UCSD-AML1 (cell line): ENCODE measurements at regions not wholly inside any gene's neighbourhood (a gene's known extent, or its start where the extent isn't known, plus 50 kb on each side); places are given as distances from the start of the nearest gene placed in this dataset.

Source experiments
- DNase-seq: peaks from one replicate; lab custom pipeline; 2025; ENCODE audit not compliant: unreplicated experiment; lab: John Stamatoyannopoulos, UW

DNA sequence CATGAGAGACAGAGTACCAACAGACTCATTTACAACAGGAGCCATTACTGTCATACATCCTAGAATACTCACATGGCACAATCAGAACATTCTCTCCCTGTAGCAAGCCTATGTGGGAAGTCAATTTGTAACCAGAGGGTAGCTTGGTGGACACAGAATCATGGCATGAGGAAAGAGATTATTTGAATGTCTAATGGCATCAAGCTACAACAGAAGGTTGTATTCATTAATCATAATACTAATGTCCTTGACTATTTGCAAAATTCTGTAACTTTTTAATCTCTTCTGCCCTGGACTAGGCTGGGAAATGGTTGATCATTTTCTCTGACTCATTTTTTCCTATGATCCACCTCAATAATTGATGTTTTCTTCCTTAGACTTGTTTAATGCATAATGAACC, 345.2 kb upstream of the IL12A start:
- no peak for DNase-seq

DNA sequence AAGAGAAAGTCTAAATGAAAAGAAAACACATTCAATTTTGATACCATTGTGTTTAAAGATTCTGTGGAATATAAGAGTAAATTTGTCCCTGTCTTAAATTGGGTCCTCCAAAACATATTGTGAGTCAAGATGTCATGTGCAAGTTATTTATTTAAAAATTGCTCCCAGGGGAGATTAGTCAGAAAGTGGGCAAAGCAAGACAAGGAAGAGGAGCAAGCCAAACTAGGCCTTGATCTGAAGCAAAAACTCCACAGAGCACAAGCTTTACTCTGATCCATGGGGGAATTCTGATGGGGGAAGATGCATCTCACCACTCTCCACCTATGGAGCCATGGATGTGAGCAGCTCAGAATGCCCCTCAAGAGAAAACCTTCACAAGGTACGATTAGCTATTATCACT, 342.8 kb upstream of the IL12A start:
- DNase-seq: no peak

DNA sequence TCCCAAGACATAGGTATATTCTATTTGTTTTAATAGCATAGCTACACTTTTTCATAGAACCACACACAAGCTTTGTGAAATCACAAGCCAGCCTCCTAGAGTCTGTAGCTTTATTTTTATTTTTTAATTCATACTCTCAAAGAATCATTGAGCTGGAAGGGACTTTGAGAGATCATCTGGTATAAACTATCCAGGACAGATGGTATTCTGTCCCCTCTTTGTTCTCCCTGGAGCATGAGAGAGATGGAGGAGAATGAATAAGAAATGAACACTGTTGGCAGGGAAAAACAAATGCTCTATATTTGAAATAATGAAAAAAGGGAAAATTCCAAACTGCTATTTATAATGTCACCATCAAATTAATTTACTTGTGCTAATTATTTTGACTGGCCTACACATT, 338.7 kb upstream of the IL12A start:
- DNase-seq: no peak

DNA sequence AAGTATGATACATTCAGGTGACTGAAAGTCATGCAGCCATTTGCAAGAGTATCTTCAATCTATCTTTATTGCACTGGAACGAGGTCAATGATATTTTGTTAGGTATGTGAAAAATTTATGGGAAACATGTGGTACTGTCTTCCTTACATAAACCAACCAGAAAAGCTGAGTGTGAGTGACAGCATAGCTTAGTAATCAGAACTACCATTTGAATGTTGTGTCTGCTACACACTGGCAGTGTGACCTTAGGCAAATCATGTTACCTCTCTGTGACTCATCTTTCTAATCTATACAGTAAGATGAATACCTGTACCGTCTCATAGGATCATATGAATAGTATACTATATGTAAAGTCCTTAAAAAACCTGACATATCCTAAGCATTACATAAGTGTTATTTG, 337.9 kb upstream of the IL12A start:
- DNase-seq: no peak

DNA sequence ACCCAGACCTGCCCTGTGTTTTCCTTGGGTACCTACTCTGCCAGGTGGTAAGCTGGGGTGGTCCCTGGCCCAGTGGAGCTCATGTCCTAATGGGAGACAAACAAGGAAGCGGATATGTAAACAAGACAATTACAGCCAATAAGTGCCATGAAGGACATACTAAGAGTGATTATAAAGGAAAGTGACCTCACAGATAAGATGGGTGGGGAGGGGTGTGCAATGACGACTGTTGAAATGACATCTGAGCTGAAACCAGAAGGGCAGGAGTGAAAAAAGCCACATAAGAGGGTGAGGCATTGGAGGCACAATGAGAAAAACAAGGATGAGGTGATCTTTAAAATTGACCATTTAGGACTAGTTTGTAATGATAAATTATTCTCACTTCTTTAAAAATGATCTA, 336.2 kb upstream of the IL12A start:
- no peak for DNase-seq

DNA sequence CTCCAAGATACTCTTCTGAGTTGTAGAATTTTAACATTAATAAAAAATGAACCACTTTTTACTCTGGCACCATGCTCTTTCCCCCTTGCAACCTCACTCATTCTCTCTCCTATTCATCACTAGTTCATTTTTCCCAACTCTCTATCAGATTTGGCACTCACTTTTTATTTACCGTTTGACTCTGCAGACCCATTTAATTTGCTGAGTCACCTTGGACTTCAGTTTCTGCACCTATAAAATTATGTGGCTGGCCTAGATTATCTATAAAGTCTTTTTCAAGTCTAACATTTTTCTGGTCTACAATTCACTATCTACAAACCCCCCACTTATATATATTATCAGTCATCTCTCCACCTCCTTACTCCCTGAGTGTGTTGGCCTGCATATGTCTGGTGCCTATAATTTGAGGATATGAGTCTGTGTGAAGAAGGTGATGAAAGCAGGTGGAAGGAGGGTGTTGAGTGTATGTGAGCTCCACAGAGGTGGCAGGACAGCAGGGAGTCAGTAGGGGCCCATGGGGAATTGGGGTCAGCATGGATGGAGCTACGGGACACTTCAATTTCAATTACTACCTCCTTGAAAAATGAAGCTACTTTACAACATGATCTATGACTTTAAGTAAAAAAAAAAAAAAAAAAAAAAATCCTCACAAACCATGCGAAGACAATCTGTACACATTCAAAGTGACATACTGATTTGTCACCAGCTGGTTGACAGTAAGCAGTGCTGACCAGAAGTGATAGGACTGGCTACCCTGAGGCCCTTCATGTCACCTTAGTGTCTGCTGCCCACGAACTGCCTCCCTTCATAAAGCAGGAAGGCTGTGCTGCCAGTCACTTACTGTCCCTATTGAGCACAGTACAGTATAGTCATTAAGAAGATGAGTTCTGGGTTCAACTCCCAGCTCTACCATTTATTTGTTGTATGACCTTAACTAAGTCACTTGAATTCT, 334.2 kb upstream of the IL12A start:
- no peak for DNase-seq

DNA sequence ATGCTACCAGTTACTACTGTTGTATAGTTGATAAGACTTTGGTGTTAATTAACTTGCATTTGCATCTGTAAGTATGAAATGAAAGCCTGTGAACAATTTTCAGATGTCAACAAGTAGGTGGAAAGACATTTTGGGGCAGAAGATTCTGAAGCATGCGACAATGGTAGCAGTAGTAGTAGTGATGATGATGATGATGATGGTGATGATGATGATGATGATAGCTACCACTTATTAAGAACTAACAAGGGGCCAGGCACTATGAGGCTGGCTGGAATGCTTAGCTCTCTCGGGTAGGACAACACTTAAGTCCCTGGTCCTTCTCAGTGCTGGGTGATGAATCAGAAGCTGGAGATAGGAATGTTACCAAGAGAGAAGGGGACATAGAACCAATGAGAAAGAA, 333.4 kb upstream of the IL12A start:
- no peak for DNase-seq

DNA sequence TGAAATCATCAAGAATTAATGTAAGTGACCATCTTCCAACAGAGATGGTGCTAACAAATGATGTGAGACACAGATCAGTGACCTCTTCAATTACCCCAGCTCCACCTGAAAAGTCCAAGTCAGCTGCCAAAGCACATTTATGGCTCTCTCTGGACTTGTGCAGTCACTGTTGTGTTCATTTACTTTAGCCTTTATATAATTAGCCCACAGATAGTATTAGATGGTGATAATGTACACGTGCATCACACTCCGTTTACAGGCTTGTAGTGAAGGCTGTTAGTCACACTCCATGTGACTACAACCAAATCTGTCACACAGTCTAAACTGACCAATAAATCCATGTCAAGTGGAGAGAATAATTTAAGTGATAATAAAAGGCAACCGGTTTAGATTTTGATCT, 331.5 kb upstream of the IL12A start:
- DNase-seq: no peak

DNA sequence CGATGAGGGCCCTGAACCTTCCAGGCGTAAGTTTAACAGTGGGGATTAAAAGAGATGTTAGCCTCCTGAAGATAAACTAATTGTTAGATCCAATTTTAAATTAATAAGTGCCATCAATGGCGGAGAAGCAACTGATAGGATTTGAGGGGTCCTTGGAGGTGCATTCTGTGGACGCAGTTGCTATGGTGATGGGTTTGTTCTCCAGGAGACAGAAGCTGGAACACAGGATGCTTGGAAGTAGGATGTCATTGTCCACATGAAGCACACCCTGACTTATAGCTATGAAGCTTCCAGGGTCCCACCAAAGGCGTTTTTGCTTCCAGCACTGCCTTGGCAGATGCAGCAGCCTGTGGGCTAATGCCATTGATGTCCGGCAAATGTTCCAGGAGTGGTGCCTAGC, 331.0 kb upstream of the IL12A start:
- no peak for DNase-seq

DNA sequence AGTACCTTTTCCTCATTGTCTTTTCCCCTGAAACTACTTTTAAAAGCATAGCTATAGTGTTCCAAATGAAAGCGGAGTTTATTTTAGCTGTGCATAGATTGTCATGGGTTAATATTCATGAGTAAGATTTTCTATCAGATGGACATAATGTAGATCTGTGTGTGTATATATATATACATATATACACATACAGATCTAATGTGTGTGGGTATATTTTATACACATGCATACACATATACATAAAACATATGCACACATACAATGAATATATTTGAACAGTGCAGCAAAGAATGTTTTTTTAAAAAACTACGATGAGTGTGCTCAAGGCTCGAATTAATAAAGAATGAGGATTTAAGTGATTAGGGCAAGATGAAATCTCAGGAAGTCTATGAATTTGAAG, 328.3 kb upstream of the IL12A start:
- no peak for DNase-seq

DNA sequence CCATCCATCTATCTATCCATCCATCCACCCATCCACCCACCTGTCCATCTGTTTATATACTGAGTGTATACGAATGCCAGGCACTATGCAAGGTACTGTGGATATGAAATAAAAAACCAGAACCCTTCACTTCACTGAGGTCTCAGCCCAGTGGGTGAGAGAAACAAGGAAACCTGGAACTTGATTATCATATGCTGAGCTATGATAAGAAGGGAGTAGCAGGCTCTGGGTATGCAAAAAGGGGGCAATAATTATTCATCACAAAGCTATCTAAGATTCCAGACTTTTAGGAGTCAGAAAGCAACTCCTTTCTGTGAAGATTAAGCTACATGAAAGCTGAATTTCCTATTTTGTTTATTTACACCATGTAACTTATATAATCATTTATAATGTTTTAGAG, 327.7 kb upstream of the IL12A start:
- no peak for DNase-seq

DNA sequence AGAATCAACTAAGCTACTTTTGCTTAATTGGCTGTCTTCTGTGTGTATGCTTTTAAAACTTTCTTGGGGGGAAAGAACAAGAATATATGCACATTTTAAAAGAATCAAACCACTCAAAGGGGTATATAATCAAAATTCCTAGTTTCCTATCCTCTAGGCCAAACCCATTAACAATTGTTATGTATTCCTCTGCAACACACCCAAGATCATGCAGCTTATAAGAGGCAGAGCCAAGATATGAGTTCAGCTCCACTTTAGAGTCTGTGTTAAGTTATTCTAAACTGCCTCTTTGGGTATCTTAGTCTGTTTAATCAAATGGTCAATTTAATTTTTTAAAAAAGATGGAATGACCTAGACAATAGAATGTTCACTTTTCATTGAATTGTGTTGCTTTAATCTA, 326.1 kb upstream of the IL12A start:
- DNase-seq: no peak

DNA sequence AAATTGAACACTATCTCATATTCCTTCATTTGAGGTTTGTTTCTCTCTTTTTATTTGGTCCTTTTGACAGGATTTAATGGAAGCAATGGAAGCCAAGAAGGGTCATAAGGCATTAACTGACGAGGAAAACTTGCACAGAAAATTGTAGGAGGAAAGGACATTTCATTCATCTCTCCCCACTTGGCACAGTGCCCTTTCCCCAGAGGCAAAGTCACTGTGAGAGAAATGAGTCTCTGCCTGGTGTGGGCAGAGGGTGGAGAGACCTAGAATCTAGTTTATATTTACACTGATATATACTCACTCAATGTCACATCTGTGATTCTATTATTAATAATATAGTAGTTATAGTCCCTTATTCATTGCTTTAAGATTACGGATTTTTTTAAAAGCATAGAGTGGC, 324.6 kb upstream of the IL12A start:
- DNase-seq: no peak

DNA sequence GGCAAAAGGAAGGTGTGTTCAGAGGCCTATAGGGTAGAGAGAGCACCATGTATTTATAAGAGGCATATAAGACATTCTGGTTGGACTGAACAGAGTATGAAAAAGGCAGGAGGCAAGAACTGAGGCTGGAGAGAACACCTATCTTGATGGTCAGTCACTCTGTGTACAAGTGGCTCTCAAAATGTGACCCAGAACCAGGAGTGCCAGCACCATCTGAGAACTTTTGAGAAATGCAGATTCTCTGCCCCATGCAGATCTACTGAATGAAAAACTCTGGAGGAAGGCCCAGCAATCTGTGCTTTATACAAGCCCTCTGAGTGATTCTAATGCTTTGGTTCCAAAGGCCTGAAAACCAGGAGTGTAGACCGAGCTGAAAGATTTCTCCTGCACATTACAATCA, 324.0 kb upstream of the IL12A start:
- no peak for DNase-seq

DNA sequence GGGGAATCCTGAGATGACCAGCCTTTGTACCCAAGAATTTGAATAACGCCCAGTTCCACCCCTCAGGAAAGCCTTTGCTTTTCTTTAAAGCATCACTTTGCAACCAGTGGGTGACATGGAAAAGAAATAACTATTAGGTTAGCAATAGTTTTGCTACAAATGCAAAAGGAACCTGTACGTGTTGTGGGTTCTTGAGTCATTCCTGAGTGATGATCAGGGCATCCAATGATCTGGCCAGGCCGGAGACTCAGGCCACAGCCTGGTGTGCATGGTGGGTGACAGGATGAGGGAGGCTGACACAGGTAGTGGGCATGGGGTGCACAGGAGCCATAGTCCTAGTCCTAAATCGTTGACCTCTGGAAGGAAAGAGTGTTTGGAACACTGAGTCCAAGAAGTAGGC, 321.4 kb upstream of the IL12A start:
- DNase-seq: no peak

DNA sequence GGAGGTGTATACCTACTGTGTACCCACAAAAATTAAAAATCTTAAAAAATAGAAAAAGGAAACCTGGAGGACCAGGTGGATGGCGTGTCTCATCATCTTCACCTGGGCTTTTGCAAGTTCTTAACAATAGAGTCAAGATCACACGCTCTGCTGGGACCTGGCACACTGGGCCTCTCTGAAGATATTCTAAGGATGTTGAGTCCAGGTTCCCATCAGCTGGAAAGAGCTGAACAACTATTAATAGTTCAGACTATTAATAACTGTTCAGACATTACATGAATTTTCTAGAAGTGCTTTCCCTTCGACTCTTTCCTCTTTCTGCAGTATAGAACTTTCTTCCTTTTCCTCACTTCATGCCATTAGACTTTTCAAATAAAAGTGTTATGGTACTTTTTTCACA, 320.2 kb upstream of the IL12A start:
- DNase-seq: no peak

DNA sequence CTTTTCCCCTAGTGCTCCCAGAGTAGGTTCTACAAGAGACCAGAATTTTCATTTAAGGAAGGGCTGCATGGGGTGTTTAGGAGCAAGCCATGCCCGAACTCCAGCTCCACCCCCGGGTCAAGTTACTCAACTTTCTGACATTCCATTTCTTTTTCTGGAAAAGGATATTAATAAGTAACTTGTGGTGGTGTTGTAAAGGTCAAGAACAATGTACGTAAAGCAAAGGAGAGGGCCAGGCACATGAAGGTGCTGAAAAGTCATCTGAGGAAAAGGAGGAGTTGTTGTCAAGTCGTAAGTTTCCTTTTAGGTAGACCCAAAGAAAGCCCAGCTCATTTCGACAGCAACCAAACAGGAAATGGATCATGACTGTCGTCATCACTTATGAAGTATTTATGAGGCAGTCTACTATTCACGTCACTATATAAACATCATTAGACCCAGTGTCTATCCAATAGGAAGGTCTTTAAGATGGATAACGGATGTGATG, 319.6 kb upstream of the IL12A start:
- no peak for DNase-seq

DNA sequence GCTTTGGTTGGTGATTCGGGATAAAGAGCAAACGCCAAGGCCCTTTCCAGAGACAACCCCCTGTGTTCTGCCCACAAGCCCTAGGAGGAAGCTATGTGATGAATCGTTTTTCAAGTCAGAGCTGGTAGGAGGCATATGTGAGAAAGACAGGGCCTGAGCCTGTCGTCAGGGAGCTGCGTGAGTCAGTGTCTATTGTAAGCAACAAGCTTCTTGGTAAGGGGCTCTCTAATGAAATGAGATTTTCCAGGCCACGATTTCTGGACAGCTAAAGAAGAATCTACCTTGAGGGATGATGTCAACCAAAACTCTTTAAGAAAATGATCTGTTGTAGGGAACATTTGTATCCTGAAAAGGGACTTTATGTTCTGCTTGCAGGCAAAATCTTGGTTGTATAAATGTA, 318.9 kb upstream of the IL12A start:
- no peak for DNase-seq

DNA sequence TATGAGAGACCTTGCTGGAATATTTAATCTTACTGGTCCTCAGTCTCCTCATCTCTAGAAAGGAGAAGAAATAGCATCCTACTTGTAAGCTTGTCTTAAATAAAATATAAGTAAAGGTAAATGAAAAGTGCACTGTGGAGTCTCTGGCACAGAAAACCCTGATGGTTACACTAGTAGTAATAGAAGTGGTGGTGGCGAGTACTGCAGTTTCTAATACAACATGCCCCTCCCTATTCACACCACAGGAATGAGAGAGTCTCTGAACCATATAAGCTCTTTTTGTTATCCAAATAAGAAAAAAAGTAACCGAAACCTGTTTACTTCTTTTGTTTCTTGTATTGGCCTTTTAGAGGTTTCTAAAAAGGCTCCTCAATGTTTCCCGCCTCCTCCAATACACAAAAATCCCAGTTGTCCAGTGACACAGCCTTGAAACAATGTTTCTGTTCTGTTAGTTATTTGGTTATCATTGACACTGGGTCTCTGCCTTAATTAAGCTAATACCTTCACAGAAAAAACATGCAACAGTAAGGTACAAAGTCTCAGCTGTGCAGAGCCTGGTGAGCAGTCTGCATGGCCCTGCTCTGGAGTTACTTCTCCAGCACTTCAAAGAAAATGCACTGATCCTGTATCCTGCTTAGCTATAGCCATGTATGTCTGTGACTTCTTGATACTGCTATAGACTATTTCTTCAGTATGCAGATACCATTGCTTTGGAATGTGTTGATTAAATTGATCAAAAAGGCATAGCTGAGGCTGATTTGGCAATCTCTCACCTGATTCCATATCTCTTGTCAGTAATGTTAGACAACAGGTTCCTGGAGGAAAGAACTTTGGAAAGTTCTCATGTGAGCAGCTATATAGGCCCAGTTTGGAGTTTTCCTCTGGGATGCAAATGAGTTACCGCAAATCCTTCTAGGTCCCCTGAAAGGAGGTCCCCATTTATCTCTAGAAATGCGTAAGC, 315.6 kb upstream of the IL12A start:
- DNase-seq: no peak

DNA sequence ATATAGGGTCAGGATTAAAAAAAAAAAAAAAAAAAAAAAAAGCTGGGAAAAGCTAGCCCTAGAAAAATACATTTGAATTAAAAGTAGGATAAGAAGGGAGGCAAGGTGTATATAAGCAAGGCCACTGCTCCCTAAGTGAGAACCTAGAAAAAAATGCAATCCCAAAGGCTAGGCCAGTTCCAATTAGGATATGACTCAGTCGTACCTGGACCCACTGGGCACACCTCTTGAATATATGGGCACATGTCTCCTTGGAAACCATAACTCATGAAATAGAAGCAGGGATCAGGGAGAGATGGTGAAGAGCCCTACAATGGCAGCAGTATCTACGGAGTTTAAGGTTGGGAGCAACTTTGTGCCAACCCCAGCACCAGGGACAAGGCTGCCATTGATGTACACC, 314.1 kb upstream of the IL12A start:
- no peak for DNase-seq

DNA sequence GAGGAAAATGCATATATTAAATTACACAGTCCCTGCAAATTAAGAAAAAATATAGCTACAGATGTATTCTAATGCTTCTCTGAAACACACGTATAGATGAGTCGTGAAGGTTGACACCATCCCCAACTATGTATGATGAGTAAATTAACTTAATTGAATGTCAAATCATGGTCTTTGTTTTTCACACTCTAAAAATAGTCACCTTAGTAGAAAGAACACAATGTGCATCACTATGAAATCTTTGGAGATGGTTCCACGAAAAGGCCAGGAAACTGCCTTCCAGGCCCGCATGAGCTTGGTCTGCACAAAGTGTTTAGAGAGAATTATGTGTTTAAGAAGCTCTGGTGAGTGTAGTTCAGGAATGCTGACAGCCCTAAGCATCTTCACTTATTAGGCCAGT, 313.4 kb upstream of the IL12A start:
- no peak for DNase-seq

DNA sequence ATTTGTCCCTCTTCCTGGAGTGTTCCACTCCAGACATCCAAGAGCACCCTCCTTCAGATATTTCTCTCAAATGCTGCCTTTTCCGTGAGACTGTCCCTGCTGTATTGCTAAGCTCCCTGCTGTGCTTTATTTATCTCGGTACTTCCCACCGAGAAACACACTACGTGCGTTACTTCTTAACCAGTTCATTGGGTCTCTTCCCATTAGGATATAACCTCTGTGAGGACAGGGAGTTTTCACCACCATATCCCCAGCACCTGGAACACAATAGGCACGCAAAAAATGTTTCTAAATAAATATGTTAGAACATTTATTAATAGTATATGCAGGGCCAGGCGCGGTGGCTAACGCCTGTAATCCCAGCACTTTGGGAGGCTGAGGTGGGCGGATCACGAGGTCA, 308.7 kb upstream of the IL12A start:
- no peak for DNase-seq
